ENCODE measurements at regions not wholly inside any gene's neighbourhood (a gene's known extent, or its start where the extent isn't known, plus 50 kb on each side); places are given as distances from the start of the nearest gene placed in this dataset.

DNA sequence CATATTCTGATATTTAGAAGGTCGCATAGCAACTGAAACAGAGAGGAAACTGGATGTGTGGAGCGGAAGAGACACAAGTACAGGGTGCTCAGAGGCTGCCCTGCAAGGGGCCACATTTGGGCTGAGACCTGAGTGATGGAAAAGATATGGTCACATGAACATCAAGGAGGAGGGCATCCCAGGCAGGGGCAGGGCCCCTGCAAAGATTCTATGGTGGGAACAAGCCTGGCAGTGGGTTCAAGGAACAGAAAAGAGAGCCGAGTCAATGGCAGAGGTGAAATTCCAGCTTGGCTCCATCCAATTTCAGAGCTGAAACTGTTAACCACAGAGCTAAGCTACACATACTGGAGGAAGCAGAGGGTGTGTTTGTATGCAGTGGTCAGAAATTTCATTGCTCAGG, 227.7 kb downstream of the PRDM2 start:
- no peak for TF ChIP-seq CTCF (IDR thresholded peaks at IDR 0.05; ENCODE audit: extremely low read depth, insufficient read depth, missing control alignments)
- in situ Hi-C loops (cut with MboI; ENCODE audit: low pct_unique_long_range_greater_than_20kb, low sequenced_read_pairs, unreplicated experiment), result no loop called here
- DNase-seq (ENCODE audit: low spot score), result no peak

- in situ Hi-C loops (cut with MboI; ENCODE audit: low pct_unique_long_range_greater_than_20kb, low sequenced_read_pairs, unreplicated experiment), result no loop called here
- no peak for TF ChIP-seq CTCF (IDR thresholded peaks at IDR 0.05; ENCODE audit: extremely low read depth, insufficient read depth, missing control alignments)
- no peak for DNase-seq (ENCODE audit: low spot score)
Measured at GRCh38 chr1:13929313-13929712, 229.3 kb downstream of the PRDM2 start.

DNA sequence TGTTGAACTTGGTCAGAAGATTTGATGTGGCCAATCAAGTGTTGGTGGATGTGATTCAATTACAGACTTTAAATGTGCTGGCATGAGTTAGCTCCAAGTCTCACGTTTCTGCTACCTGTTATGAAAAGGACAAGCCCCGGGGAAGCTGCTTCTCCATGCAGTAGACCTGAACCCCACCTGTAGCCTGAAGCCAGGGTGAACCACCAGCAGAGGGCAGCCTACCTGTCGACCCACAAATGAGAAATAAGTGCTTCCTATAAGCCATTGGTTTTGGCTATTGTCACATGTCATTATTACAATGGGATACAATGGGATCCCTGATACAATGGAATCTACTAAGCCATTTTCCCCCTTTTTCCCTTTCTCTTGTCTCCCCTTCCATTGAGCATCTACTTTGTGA, 230.2 kb downstream of the PRDM2 start:
- TF ChIP-seq CTCF (IDR thresholded peaks at IDR 0.05; ENCODE audit: extremely low read depth, insufficient read depth, missing control alignments), result peak; percentile 62
- DNase-seq (ENCODE audit: low spot score), result peak; percentile 45
- in situ Hi-C loops (cut with MboI; ENCODE audit: low pct_unique_long_range_greater_than_20kb, low sequenced_read_pairs, unreplicated experiment), result no loop called here

GRCh38 chr1:13931226-13931625, 231.2 kb downstream of the PRDM2 start:
- in situ Hi-C loops (cut with MboI; ENCODE audit: low pct_unique_long_range_greater_than_20kb, low sequenced_read_pairs, unreplicated experiment), result no loop called here
- no peak for DNase-seq (ENCODE audit: low spot score)
- TF ChIP-seq CTCF (IDR thresholded peaks at IDR 0.05; ENCODE audit: extremely low read depth, insufficient read depth, missing control alignments), result no peak

- in situ Hi-C loops (cut with MboI; ENCODE audit: low pct_unique_long_range_greater_than_20kb, low sequenced_read_pairs, unreplicated experiment), result no loop called here
- no peak for TF ChIP-seq CTCF (IDR thresholded peaks at IDR 0.05; ENCODE audit: extremely low read depth, insufficient read depth, missing control alignments)
- no peak for DNase-seq (ENCODE audit: low spot score)
Measured at GRCh38 chr1:13935336-13935735, 235.3 kb downstream of the PRDM2 start.

DNA sequence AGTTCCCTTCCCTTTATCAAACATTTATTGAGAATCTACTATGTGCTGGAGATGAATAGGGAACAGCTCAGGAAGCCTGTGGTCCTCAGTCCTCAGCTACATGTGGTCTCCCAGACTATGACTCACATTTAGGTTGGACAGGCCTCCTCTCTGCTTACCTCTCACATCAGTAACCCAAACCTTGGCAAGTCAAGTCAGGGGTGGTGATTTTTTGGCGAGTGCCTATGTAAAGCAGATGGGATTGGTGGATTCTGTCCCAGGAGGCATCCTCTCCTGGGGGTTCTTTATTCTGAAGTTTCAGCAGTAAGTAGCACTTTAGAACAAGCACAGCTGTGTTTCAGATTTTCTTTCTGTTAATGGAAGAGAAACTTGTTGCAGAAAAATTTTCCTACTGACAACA, 241.3 kb downstream of the PRDM2 start:
- in situ Hi-C loops (cut with MboI; ENCODE audit: low pct_unique_long_range_greater_than_20kb, low sequenced_read_pairs, unreplicated experiment), result no loop called here
- TF ChIP-seq CTCF (IDR thresholded peaks at IDR 0.05; ENCODE audit: extremely low read depth, insufficient read depth, missing control alignments), result no peak
- DNase-seq (ENCODE audit: low spot score), result no peak

GRCh38 chr1:13943055-13943454, 243.1 kb downstream of the PRDM2 start:
- in situ Hi-C loops (cut with MboI; ENCODE audit: low pct_unique_long_range_greater_than_20kb, low sequenced_read_pairs, unreplicated experiment), result no loop called here
- TF ChIP-seq CTCF (IDR thresholded peaks at IDR 0.05; ENCODE audit: extremely low read depth, insufficient read depth, missing control alignments), result no peak
- no peak for DNase-seq (ENCODE audit: low spot score)

All from GM13977 (cell line).